ENCODE measurements at regions not wholly inside any gene's neighbourhood (a gene's known extent, or its start where the extent isn't known, plus 50 kb on each side); places are given as distances from the start of the nearest gene placed in this dataset.
"Not testable (repeated sequence)": the region's sequence is repeated elsewhere in the genome, so short reads cannot be mapped to it uniquely, and the experiment has no call there.

DNA sequence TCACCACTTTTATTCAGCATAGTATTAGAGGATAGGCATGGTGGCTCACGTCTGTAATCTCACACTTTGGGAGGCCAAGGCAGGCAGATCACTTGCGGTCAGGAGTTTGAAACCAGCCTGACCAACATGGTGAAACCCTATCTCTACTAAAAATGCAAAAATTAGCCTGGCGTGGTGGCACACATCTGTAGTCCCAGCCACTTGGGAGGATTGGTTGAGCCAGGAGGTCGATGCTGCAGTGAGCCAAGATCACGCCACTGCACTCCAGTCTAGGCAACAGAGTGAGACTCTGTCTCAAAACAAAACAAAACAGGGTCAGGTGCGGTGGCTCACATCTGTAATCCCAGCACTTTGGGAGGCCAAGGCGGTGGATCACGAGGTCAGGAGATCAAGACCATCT lies 190.3 kb upstream of the SFSWAP start:
- H3K23me2 ChIP-seq (ENCODE audit: low read depth, low read length); H2AK5ac ChIP-seq (ENCODE audit: low read depth, low read length); H3K4me3 ChIP-seq (ENCODE audit: extremely low read depth in 1 of 4, insufficient read depth in 2 of 4, low read depth in 3 of 4, low read length in 4 of 4); H3K27me3 ChIP-seq (replicated peaks in 1 of 4; ENCODE audit: control insufficient read depth in 3 of 4, extremely low read depth in 1 of 4, insufficient read depth in 3 of 4, low read length in 3 of 4); H2BK15ac ChIP-seq (ENCODE audit: low read length); H3K79me2 ChIP-seq (ENCODE audit: control insufficient read depth in 1 of 2, insufficient read depth in 2 of 2, low read length in 2 of 2); H3K4me2 ChIP-seq (ENCODE audit: insufficient read depth in 1 of 2, low read depth in 2 of 2, low read length in 2 of 2); H4K20me1 ChIP-seq (replicated peaks in 1 of 2; ENCODE audit: control insufficient read depth in 1 of 2, insufficient read depth in 2 of 2, low read length in 2 of 2); H4K5ac ChIP-seq (ENCODE audit: insufficient read length, low read depth, low read length); H4K8ac ChIP-seq (ENCODE audit: extremely low read depth, insufficient read depth, low read length); H2BK120ac ChIP-seq (replicated peaks; ENCODE audit: low read depth, low read length); H2BK12ac ChIP-seq (ENCODE audit: low read depth, low read length); POLR2A ChIA-PET (ENCODE audit: partially characterized antibody); H3K56ac ChIP-seq (replicated peaks; ENCODE audit: insufficient read length, low read depth, low read length); H2BK20ac ChIP-seq (ENCODE audit: low read length); H2BK5ac ChIP-seq (ENCODE audit: low read depth, low read length); H3K23ac ChIP-seq (ENCODE audit: insufficient read length); H2AFZ ChIP-seq (ENCODE audit: low read length); H4K91ac ChIP-seq (replicated peaks; ENCODE audit: insufficient read length, low read length); FAIRE-seq; CTCF ChIA-PET (ENCODE audit: partially characterized antibody); H3K4ac ChIP-seq (replicated peaks; ENCODE audit: insufficient read length, low read depth, low read length); H3K9ac ChIP-seq (replicated peaks in 1 of 4; ENCODE audit: extremely low read depth in 1 of 4, low read depth in 3 of 4, low read length in 3 of 4); H3K79me1 ChIP-seq (ENCODE audit: low read depth, low read length); H3K36me3 ChIP-seq (ENCODE audit: control insufficient read depth in 2 of 4, insufficient read depth in 4 of 4, low read length in 3 of 4); H3K14ac ChIP-seq (ENCODE audit: insufficient read length); H3K4me1 ChIP-seq (replicated peaks in 1 of 4; ENCODE audit: control insufficient read depth in 3 of 4, insufficient read depth in 4 of 4, low read length in 3 of 4); H3K18ac ChIP-seq (ENCODE audit: extremely low read depth, low read length); H3K27ac ChIP-seq (ENCODE audit: low read depth, low read length); H3K9me3 ChIP-seq (ENCODE audit: insufficient read depth in 2 of 2, low read depth in 1 of 2, low read length in 1 of 2); DNase-seq (ENCODE audit: low read depth in 1 of 2, low spot score in 2 of 2): not testable (repeated sequence)
- 89% methylated on average over 8 of the region's 8 CpGs; no CpG with 5 or more reads in 1 of the 2 experiments for WGBS, 2 experiments (ENCODE audit: extremely low coverage in 1 of 2, insufficient coverage in 1 of 2, insufficient read length in 1 of 2, insufficient replicate concordance in 2 of 2, low coverage in 1 of 2, low lambda C conversion rate in 2 of 2, missing lambda C conversion rate in 1 of 2)

Measured in H1 (cell line).